CD4-positive, alpha-beta T cell treated with Interleukin-17A for 4 hours (primary cell): ENCODE measurements at regions not wholly inside any gene's neighbourhood (a gene's known extent, or its start where the extent isn't known, plus 50 kb on each side); places are given as distances from the start of the nearest gene placed in this dataset.
A peak's percentile ranks its signal among the peaks of the same experiment; 100 is the strongest.
"Not testable (repeated sequence)": the region's sequence is repeated elsewhere in the genome, so short reads cannot be mapped to it uniquely, and the experiment has no call there.

ENCODE experiments used
- DNase-seq: peaks from one replicate; pipeline ENCODE4 v3.0.0-alpha.2; 2020; ENCODE audit warnings: mixed read lengths

DNA sequence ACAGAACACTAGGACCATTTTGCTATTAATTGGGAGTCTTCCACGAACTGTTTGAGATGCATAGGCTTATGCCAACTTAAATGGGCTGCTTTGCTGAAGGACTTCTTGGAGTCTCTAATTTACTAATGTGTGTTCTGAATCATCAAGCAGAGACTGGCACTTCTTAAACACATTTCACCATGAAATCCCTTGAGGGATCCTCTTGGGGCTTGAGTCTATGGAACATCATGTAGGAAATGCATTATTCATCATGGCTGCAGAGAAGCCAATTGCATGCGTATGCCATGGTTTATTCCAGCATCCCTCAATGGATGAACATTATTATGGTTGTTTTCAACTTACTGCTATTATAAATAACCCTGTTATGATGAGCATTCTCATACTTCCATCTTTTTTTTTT is 73.4 kb downstream of the FGD2 start:
- DNase-seq, result no peak

DNA sequence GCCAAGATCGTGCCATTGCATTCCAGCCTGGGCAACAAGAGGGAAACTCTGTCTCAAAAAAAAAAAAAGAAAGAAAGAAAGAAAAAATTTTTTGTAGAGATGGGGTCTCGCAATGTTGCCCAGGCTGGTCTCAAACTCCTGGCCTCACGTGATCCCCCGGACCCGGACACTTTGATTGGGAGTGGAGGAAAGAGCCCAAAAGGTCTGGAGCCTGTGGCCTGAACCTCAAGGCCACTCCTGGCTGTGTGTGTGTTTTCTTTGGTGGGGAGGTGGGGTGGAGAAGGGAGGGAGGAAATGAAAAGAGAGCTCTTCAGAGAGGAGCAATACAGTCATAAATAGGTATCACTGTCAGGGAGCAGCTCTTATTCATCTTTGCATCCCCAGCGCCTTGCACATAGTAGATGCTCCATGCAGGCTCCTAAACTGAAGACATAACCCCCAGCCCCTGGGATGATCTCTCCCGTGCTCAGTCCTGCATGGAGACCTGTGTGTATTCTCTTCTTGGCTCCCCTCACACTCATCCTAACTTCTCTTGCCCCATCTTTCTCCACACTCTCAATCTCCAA is 75.7 kb downstream of the FGD2 start:
- DNase-seq, result no peak

DNA sequence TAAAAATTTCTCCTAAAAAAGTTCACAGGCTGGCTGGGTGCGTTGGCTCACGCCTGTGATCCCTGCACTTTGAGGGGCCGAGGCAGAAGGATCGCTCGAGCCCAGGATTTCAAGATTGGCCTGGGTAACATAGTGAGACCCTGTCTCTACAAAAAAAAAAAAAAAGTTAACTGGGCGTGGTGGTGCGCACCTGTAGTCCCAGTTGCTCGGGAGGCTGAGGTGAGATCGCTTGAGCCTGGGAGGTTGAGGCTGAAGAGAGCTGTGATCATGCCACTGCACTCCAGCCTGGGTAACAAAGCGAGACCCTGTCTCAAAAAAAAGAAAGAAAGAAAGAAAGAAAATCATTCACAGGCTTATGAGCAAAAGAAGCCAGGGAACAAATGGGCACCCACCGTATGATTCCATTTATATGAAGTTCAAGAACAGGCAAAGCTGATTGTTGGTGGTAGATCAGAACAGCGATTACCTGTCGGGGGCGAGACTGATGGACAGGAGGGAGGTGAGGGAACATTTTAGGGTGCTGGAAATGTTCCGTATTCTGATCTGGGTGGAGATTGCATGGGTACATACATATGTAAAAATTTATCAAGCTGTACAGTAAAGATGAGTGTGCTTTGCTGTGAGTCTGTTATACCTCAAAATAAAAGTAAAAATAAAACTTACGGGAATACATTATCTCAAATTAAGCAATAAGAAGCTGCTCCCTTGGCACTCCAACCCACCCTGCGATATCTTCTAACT is 77.1 kb downstream of the FGD2 start:
- no peak for DNase-seq

DNA sequence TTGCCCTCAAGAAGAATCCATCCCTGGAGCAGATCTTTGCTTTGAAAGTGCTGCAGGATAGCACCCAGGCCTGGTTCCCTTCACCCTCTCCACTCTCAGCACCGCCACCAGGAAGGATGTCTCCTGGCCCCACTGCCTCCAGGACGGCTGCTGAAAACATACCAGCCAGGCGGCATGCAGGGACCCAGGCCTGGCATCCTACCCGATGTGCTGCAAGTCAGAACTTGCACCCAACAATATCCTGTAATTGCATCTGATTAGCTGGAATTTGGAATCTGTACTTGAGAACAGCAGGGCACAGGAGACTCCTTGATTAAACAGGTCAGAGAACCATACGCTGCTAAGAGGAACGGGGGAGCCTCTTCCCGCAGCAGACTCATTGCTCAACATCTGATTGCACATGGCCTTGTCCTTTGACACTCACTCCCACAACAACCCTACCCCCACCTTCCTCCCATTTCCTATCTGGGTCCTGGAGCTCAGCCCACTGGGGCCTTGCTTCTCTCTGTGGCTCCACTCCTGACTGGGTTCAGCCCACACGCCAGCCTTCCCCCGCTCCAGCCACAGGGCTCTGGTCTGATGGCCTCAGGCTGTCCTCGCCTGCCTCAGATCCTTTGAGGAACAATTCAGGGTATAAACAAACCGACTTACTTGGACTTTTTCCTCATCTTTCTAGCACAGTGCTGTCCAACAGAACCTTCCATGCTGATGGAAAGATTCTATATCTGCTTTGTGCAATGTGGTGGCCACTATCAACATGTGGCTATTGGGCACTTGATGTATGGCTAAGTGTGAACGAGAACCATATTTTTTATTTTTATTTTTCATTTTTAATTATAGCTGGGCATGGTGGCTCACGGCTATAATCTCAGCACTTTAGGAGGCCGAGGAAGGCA is 78.0 kb downstream of the FGD2 start:
- no peak for DNase-seq

DNA sequence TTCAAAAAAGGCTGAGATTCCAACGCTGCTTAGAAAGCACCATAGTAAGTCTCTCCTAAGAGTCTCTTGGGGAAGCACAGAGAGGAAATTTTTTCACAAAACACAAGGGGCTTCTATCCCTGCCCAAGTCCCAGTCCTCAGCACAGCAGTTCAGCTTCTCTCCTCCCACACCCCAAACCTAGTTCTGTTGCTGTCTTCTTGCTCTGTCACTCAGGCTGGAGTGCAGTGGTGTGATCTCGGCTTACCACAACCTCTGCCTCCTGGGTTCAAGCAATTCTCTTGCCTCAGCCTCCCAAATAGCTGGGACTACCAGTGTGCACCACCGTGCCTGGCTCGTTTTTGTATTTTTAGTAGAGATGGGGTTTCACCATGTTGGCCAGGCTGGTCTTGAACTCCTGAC is 79.2 kb downstream of the FGD2 start:
- not testable (repeated sequence) for DNase-seq

DNA sequence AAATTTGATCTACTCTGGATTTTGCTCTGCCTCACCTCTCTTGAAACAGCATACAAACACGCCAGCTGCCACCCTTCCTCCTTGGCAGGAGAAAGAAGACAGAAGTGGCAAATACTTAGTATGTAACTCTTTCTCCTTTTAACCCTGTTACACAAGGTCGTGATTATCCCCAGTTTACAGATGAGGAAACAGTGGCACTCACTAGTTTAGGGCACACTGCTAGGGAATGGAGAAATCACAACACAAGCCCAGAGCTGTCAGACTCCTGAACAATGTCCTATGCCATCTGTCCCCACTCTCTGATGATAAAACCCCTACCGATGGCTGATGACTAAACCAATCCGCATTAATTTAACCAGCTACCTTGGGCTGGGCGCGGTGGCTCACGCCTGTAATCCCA is 79.7 kb downstream of the FGD2 start:
- no peak for DNase-seq

DNA sequence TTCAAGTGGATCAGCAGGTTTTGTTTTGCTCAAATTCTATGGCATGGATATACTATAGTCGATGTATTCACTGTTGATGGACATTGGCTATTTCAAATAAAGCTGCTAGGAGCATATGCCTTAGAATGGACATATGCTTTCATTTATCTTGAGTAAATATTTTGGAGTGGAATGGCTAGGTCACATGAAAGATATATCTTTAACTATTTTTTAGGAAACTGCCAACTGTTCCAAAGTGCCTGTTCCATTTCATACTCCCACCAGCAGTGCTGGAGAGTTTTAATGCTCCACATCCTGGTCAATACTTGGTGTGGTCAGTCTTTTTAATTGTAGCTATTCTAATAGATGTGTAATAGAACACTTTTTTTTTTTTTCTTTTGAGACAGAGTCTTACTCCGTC is 81.1 kb upstream of the PIM1 start:
- no peak for DNase-seq

DNA sequence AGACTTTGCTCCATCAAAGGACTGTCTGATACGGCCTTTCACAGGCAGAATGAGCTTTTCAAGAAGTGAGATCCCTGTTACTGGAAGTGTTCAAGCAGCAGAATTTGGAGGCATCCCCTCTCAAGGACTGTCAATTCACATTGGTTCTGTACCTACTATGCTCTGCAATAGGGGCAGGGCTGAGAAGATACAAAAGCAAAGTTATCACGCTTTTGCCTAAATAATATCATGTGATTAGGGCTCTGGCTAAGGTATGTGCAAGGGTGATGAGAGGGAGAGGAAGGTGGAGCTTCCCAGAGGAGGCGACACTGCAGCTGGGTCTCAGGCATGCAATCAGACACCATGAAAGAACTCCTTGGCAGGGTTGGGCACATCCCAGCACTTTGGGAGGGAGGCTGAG is 80.2 kb upstream of the PIM1 start:
- no peak for DNase-seq

DNA sequence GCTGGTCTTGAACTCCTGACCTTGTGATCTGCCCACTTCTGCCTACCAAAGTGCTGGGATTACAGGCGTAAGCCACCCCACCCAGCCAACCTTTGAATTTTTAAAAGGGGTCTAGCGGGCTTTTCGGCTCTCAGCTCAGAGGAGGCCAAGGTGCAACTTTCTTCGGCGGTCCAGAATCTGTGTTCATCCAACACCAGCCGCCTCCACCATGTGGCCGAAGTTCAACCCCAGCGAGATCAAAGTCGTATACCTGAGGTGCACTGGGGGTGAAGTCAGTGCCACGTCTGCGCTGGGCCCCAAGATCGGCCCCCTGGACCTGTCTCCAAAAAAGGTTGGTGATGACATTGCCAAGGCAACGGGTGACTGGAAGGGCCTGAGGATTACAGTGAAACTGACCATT is 78.8 kb upstream of the PIM1 start:
- DNase-seq, result not testable (repeated sequence)

DNA sequence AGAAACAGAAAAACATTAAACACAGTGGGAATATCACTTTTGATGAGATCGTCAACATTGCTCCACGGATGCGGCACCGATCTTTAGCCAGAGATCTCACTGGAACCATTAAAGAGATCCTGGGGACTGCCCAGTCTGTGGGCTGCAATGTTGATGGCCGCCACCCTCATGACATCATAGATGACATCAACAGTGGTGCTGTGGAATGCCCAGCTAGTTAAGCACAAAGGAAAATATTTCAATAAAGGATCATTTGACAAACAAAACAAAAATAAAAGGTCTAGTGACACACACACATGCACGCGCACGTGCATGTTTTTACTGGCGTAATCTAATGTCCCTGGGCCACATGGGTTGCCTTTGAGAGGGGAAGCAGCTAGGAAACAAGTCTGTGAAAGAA is 78.4 kb upstream of the PIM1 start:
- DNase-seq, result not testable (repeated sequence)

DNA sequence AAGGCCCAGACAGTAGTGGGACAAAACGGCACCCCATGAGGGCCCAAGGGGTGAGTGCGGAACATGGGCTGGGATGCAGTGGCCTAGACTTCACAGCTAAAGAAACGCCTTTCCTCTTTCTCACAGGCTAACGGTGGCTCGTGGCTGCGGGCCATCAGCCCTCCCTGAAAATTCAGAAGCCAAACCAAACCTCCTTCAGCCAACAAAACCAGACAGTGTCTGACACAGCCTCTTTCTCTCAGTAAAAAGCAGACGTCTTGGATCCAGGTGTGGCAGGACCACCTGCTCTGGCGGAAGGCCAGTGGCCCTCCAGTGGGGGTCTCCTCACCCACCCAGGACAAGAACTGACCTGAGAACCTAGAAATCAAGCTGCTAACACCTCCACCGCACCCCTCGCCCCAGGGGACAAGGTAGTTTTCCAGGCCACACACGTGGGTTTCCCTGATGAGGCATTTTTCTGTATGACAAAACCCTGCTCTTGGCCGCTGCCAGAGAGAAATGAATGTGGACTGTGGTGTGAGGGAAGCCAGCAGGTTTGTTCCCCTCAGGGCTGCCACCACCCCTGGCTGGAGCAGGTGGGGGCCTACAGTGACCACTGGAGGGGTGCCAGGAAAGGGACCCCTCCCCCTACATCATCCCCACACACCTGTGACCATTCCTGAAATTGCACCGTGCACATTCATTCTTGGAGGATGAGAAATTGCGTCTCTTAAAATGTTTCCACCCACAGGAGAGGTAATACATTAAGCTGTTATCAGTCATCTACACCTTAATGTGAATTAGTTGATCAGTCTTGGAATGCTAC is 76.8 kb upstream of the PIM1 start:
- DNase-seq, result no peak

DNA sequence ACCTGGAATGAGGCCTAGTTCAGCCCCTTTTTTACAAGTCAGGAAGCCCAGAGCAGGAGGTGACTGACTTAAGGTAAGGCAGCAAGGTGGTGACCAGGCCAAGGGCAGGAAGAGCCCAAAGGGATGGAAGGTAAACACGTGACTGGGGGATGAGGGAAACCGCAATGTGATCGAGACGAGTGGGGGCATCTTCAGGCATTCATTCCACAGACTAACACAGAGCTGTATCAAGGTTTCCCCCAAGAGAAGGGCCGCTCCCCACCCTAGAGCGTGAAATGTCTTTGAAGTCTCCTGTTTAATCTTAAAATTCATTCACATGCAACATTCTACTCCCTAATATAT is 76.3 kb upstream of the PIM1 start:
- no peak for DNase-seq

DNA sequence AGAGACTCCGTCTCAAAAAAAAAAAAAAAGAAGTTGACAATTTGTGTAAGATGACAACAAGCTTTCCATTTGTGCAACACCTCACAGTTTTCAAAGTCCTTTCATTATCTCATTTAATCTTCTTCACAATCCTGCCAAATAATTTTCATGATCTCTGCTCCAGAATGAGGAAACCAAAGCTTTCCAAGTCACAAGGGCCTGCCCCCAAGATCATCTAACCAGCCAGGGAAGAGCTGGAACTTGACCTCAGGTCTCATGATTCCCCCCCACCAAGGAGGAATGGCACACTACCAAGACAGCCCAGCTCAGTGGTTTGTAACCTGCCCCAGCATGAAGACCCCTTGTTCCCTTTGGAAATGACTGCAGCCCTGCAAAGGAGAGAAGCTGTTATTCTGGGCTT is 74.0 kb upstream of the PIM1 start:
- DNase-seq, result no peak

DNA sequence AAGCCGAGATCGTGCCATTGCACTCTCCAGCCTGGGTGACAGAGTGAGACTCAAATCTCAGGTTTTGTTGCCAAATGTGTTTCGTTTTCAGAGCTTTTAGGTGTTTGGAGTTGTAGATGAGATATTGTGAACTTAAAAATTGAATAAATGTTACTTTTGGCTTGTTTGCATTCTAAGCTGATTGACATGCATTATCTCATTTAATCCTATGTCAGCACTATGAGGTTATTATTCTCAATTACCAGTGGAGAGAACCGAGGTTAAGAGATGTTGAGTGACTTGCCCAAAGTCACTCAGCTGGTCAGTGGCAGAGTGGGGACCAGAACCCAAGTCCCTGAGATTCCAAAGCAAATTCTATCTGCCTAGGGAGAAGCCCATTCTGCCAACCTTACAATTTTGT is 72.6 kb upstream of the PIM1 start:
- no peak for DNase-seq

DNA sequence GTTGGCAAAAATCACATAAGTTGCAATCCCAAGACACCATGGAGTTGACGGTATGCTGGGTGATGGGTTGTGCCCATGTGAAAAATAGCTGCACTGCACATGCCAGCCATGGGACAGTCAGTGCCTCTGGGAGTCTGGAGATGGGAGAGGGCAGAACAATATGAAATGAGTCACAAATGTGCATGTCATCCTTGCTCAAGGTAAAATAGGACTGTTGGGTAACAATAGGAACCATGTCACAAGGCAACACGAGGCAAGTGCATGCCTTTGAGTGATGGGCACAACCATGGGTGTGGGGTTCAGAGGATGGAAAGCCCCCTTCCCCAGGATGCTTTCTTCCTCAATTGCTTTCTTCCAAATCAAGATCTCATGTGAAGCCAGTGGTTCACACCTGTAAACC is 70.5 kb upstream of the PIM1 start:
- no peak for DNase-seq

DNA sequence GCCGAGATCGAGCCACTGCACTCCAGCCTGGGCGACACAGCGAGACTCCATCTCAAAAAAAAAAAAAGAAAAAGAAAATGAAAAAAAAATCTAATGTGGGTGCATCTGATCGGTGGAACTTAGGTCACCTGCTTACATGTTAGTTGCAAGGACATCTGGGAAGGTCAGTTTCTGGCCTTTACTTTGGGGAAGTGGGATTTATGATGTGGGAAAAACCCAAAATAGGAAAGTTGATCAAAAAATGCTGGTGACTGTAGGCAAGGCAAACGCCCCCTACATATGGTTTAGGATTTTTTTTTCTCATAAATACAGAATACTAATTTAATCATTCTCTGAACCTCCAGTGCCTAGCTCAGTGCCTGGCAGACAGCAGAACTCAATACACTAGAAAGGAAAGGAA is 69.2 kb upstream of the PIM1 start:
- DNase-seq, result no peak

DNA sequence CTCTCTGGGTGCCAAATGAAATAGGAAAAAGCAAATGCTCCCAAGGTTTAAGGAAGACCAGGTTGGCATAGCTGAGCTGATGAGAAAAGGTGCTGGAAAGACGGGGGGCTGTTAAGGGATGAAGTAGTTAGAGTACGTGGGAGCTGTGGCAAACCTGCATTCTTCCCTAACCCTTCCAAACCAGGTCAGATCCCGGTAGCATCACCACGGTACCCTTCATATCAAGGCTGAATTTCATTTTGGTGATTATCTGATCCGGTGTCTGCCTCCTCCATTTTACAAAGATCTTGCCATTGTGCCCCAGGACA is 68.0 kb upstream of the PIM1 start:
- DNase-seq, result no peak

DNA sequence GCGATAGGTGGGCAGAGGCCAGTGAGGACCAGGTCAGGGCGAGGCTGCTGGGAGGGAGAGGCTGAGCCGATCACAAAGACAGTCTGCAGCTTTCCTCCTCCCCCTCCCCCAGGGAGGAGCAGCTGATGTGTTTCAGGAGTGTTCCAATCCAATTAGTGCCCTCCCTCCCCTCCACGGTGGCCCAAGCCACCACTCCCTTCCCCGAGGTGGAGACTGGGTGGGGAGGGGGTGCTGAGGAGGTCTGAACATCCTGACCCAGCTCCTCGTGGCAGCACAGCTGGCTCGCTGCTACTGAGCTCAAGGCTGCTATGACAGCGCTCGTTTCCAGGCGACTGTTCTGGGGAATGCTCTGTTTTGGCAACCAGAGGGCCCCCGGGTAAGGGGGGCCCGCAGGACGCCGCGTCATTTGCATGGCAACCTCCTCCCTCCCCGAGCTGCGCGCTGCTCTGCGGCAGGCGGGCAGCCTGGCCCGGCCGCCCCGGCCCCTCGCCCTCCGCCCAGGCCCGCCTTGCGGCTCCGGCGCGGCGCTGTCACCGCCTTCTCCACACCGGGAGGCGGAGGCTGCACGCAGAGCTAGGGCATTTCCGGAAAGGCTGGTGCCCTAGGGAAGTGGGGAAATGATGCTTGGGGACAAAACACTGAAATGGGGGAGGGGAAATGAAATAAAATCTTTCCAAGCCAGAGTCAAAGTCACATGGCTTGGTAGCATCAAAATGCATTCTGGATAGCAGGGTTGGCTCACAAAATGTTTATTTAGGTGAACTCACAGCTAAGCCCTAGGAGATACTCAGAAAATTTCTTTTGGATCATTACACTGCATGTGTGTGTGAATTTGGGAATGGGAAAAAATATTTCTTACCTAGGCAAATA is 67.4 kb upstream of the PIM1 start:
- DNase-seq, result peak; percentile 77

DNA sequence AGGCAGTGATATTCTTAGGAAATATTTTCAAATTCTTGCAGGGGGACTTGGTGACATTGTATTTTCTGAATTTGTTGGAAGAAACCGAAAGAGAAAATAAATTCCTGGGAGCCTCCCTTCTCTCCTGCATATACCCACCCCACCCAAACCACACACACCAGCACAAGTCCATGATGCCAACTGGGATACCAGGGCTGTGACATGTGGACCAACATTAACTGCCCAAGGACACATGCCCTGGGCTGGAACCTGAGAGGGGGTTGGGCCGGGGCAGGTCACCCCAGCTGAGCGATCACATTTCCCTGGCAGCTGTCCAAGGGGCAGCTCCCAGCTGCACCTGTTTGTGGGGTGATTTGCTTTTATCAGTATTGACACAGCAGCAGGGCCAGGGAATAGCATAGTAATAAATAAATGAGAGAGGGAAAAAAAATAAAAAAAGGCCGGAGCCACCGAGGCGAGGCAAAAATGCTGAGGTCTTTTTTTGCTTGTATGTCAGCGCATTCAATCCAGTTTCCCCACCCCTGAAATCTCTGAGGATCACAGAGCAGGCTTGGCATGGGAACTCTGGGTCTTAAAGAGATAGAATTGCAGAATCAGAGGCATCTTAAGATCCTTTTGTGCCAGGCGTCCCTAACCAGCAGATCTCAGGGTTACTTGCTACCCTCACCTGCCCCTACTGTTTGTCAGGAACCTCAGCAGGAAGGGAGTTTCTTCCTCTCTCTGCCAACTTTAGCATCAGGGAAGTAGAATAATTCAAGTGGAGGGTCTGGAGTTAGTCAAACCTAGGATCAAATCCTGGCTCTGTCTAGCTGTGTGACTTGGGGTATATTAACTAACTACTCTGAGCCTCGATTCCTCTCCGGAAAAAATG is 66.5 kb upstream of the PIM1 start:
- DNase-seq, result peak; percentile 23

DNA sequence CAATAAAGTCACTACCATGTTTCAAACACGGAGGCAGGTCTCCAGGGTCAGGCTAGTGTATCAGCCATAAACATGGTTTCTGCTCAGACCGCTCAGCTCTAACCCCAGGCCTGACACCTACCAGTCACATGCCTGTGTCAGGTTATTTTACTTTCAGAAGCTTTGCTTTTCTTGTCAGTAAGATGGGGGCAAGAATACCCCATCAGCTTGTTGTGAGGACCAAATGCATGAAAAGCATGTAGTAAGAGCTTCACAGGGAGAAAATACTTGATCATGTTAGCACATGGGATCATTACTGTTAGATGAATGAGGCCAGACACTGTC is 65.2 kb upstream of the PIM1 start:
- DNase-seq, result no peak
